SK-N-SH treated with all-trans-retinoic acid at 6 μM for 48 hours (cell line): ENCODE measurements at regions not wholly inside any gene's neighbourhood (a gene's known extent, or its start where the extent isn't known, plus 50 kb on each side); places are given as distances from the start of the nearest gene placed in this dataset.

Experiments used
- ATAC-seq: fragments of 200-7000 bp; cut with Tn5 transposase; 3 replicates; pipeline ENCODE4 v1.9.1; 2020; ENCODE audit warnings: mild to moderate bottlenecking, moderate library complexity
- ARNTL ChIP-seq: fragments of 450-650 bp; formaldehyde crosslinking; IDR thresholded peaks from 2 replicates; pipeline ENCODE4 v1.5.0; 2020; ENCODE audit warnings: low read depth, mild to moderate bottlenecking, moderate library complexity, borderline replicate concordance
- BACH2 ChIP-seq: fragments of 250-450 bp; sonication (Bioruptor Pico); IDR thresholded peaks from 2 replicates; pipeline ENCODE4 v1.9.0; 2021; ENCODE audit warnings: mild to moderate bottlenecking, borderline replicate concordance
- CSDC2 ChIP-seq: fragments of 250-450 bp; sonication (Bioruptor Pico); IDR thresholded peaks from 2 replicates; pipeline ENCODE4 v1.5.0; 2020; ENCODE audit warnings: mild to moderate bottlenecking, moderate library complexity
- CSRNP3 ChIP-seq: fragments of 250-450 bp; sonication (Bioruptor Pico); IDR thresholded peaks from 2 replicates; pipeline ENCODE4 v1.5.1; 2021; ENCODE audit warnings: mild to moderate bottlenecking, moderate library complexity
- ESRRG ChIP-seq: fragments of 250-450 bp; sonication (Bioruptor Pico); IDR thresholded peaks from 2 replicates; pipeline ENCODE4 v1.6.1; 2021; ENCODE audit warnings: mild to moderate bottlenecking
- GLIS3 ChIP-seq: fragments of 250-450 bp; sonication (Bioruptor Pico); IDR thresholded peaks from 2 replicates; pipeline ENCODE4 v1.5.0; 2020; ENCODE audit warnings: mild to moderate bottlenecking, moderate library complexity
- ISL1 ChIP-seq: fragments of 250-450 bp; sonication (Bioruptor Pico); IDR thresholded peaks from 2 replicates; pipeline ENCODE4 v2.1.2; 2022; ENCODE audit warnings: mild to moderate bottlenecking, moderate library complexity
- OSR1 ChIP-seq: fragments of 250-450 bp; sonication (Bioruptor Pico); IDR thresholded peaks from 2 replicates; pipeline ENCODE4 v1.8.0; 2022; ENCODE audit warnings: moderate library complexity, mild to moderate bottlenecking, inconsistent platforms
- PPARA ChIP-seq: fragments of 250-450 bp; sonication (Bioruptor Pico); IDR thresholded peaks from 2 replicates; pipeline ENCODE4 v1.5.0; 2020; ENCODE audit warnings: mild to moderate bottlenecking, borderline replicate concordance
- SNAI2 ChIP-seq: fragments of 250-450 bp; sonication (Bioruptor Pico); IDR thresholded peaks from 2 replicates; pipeline ENCODE4 v1.5.0; 2020; ENCODE audit warnings: mild to moderate bottlenecking, moderate library complexity
- TCF4 ChIP-seq: fragments of 250-450 bp; sonication (Bioruptor Pico); IDR thresholded peaks from 2 replicates; pipeline ENCODE4 v1.8.0; 2021; ENCODE audit warnings: mild to moderate bottlenecking, moderate library complexity, borderline replicate concordance
- TOX ChIP-seq: fragments of 250-450 bp; sonication (Bioruptor Pico); IDR thresholded peaks from 2 replicates; pipeline ENCODE4 v1.8.0; 2021; ENCODE audit warnings: mild to moderate bottlenecking, moderate library complexity, borderline replicate concordance
- ZC3H10 ChIP-seq: fragments of 250-450 bp; sonication (Bioruptor Pico); IDR thresholded peaks from 2 replicates; pipeline ENCODE4 v1.5.1; 2021; ENCODE audit warnings: mild to moderate bottlenecking, moderate library complexity
- ZFP3 ChIP-seq: fragments of 250-450 bp; sonication (Bioruptor Pico); IDR thresholded peaks from 2 replicates; pipeline ENCODE4 v1.5.0; 2020; ENCODE audit warnings: mild to moderate bottlenecking, moderate library complexity
- ZFP30 ChIP-seq: fragments of 450-650 bp; formaldehyde crosslinking; IDR thresholded peaks from 2 replicates; pipeline ENCODE4 v1.5.0; 2022; ENCODE audit warnings: mild to moderate bottlenecking, moderate library complexity
- ZNF565 ChIP-seq: fragments of 450-650 bp; formaldehyde crosslinking; conservative IDR thresholded peaks from 2 replicates; pipeline ENCODE4 v1.5.0; 2020; ENCODE audit warnings: low read depth, mild to moderate bottlenecking, moderate library complexity
- ZNF70 ChIP-seq: fragments of 450-650 bp; formaldehyde crosslinking; IDR thresholded peaks from 2 replicates; pipeline ENCODE4 v1.5.0; 2020; ENCODE audit warnings: mild to moderate bottlenecking, moderate library complexity
- ZNF8 ChIP-seq: fragments of 450-650 bp; formaldehyde crosslinking; IDR thresholded peaks from 2 replicates; pipeline ENCODE4 v1.5.0; 2020; ENCODE audit warnings: mild to moderate bottlenecking, moderate library complexity
- TF ChIP-seq, protein P1 (sequence below): fragments of 250-450 bp; sonication (Bioruptor Pico); IDR thresholded peaks from 2 replicates; pipeline ENCODE4 v1.5.0; 2020; ENCODE audit warnings: mild to moderate bottlenecking, moderate library complexity
- TF ChIP-seq, protein P2 (sequence below): fragments of 250-450 bp; sonication (Bioruptor Pico); IDR thresholded peaks from 2 replicates; pipeline ENCODE4 v1.8.0; 2021; ENCODE audit warnings: low read depth, mild to moderate bottlenecking, moderate library complexity, borderline replicate concordance

DNA sequence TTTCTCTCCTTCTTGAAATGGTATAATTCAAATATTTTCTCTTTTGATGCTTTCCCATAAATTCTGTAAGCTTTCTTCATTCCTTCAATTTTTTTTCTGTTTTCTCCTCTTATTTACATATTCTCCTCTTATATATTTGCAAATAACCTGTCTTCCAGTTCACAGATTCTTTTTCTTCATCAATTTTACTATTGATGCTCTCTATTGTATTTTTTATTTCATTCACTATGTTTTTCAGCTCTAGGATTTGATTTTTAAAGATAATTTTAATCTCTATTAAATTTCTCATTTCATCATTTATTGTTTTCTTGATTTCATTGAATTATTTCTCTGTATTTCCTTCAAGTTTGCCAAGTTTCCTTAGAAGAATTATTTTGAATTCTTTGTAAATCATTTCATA lies 54.0 kb upstream of the PRPS1L1 start:
- TF ChIP-seq, protein P1, sequence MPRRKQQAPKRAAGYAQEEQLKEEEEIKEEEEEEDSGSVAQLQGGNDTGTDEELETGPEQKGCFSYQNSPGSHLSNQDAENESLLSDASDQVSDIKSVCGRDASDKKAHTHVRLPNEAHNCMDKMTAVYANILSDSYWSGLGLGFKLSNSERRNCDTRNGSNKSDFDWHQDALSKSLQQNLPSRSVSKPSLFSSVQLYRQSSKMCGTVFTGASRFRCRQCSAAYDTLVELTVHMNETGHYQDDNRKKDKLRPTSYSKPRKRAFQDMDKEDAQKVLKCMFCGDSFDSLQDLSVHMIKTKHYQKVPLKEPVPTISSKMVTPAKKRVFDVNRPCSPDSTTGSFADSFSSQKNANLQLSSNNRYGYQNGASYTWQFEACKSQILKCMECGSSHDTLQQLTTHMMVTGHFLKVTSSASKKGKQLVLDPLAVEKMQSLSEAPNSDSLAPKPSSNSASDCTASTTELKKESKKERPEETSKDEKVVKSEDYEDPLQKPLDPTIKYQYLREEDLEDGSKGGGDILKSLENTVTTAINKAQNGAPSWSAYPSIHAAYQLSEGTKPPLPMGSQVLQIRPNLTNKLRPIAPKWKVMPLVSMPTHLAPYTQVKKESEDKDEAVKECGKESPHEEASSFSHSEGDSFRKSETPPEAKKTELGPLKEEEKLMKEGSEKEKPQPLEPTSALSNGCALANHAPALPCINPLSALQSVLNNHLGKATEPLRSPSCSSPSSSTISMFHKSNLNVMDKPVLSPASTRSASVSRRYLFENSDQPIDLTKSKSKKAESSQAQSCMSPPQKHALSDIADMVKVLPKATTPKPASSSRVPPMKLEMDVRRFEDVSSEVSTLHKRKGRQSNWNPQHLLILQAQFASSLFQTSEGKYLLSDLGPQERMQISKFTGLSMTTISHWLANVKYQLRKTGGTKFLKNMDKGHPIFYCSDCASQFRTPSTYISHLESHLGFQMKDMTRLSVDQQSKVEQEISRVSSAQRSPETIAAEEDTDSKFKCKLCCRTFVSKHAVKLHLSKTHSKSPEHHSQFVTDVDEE (CRISPR knock-in tag), result no peak
- TF ChIP-seq SNAI2 (CRISPR knock-in tag), result no peak
- TF ChIP-seq CSRNP3 (CRISPR knock-in tag), result no peak
- TF ChIP-seq, all 23 proteins: peak for 0
- ATAC-seq, result no peak

DNA sequence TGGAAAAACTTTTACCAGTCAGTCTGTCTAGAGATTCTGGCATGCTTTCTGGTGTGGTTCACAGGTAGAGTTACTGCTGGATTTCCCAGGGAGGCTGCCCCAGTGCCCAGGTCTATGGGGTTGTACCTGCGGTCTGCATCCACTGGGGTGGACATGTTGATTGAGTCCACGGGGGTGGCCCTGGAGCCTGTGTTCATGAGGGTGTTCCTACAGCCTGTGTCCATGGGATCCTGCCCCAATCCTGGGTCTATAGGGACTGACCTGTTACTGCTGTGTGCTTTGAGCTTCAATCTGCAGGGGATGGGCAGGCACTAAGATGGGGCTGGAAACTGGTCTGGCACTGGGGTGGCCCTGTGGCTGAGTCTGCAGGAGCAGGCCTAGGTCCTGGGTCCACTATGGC lies 54.5 kb upstream of the PRPS1L1 start:
- ATAC-seq, result no peak

GRCh38 chr7:18086165-18087025 lies 58.7 kb upstream of the PRPS1L1 start:
- peak; percentile 69 for ATAC-seq
- TF ChIP-seq ESRRG, result no peak
- TF ChIP-seq, protein P1 (CRISPR knock-in tag), result no peak
- no peak for TF ChIP-seq ZNF565
- TF ChIP-seq TCF4 (CRISPR knock-in tag), result no peak
- no peak for TF ChIP-seq OSR1
- no peak for TF ChIP-seq ZC3H10
- no peak for TF ChIP-seq PPARA (CRISPR knock-in tag)
- TF ChIP-seq SNAI2 (CRISPR knock-in tag), result no peak
- no peak for TF ChIP-seq BACH2 (CRISPR knock-in tag)
- TF ChIP-seq ISL1, result no peak
- TF ChIP-seq ZNF70 (CRISPR knock-in tag), result no peak
- TF ChIP-seq ZFP30 (CRISPR knock-in tag), result no peak

More for the DNA sequence above, 54.5 kb upstream of the PRPS1L1 start:
- TF ChIP-seq ISL1 (no peak), TOX (no peak), ZNF565 (no peak), CSDC2 (CRISPR knock-in tag) (no peak), OSR1 (no peak), CSRNP3 (CRISPR knock-in tag) (no peak), ZFP30 (CRISPR knock-in tag) (no peak), ZFP3 (no peak), PPARA (CRISPR knock-in tag) (no peak), ZC3H10 (no peak), ZNF8 (CRISPR knock-in tag) (no peak), GLIS3 (CRISPR knock-in tag) (no peak), SNAI2 (CRISPR knock-in tag) (no peak), ZNF70 (CRISPR knock-in tag) (no peak), ARNTL (no peak), BACH2 (CRISPR knock-in tag) (no peak)
- TF ChIP-seq, protein P2, sequence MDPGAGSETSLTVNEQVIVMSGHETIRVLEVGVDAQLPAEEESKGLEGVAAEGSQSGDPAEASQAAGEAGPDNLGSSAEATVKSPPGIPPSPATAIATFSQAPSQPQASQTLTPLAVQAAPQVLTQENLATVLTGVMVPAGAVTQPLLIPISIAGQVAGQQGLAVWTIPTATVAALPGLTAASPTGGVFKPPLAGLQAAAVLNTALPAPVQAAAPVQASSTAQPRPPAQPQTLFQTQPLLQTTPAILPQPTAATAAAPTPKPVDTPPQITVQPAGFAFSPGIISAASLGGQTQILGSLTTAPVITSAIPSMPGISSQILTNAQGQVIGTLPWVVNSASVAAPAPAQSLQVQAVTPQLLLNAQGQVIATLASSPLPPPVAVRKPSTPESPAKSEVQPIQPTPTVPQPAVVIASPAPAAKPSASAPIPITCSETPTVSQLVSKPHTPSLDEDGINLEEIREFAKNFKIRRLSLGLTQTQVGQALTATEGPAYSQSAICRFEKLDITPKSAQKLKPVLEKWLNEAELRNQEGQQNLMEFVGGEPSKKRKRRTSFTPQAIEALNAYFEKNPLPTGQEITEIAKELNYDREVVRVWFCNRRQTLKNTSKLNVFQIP (CRISPR knock-in tag), result no peak
- TF ChIP-seq, protein P1 (CRISPR knock-in tag), result no peak
